GM12878 (cell line): ENCODE measurements at regions not wholly inside any gene's neighbourhood (a gene's known extent, or its start where the extent isn't known, plus 50 kb on each side); places are given as distances from the start of the nearest gene placed in this dataset.

Experiments used
- ATAC-seq: fragments of 200-7000 bp; cut with Tn5 transposase; 3 replicates; pipeline ENCODE4 v1.9.1; 2020; ENCODE audit warnings: mild to moderate bottlenecking, moderate library complexity
- BruUV-seq: library from RNA; stranded (reverse); fragments of 400-500 nt; replicated peaks from 2 replicates; lab custom pipeline; 2021; lab: Mats Ljungman, UMichigan
- CTCF ChIA-PET: fragments of 300-600 bp; sonication (Branson Sonifier 250); formaldehyde crosslinking; extraction: SDS; loops from one replicate; lab custom pipeline; 2021; ENCODE audit warnings: inconsistent platforms; lab: Yijun Ruan, JAX
- POLR2A ChIA-PET: fragments of 350-600 bp; formaldehyde crosslinking; extraction: SDS; loops from one replicate; lab custom pipeline; 2021; ENCODE audit warnings: inconsistent platforms; lab: Charles Lee
- RAD21 ChIA-PET: fragments of 300-600 bp; sonication (Branson Sonifier 250); formaldehyde crosslinking; loops from one replicate; lab custom pipeline; 2023; ENCODE audit warnings: antibody characterized with exemption; ENCODE audit not compliant: unreplicated experiment; lab: Charles Lee
- SMC1A ChIA-PET: fragments of 300-600 bp; sonication (Branson Sonifier 250); formaldehyde crosslinking; loops from one replicate; lab custom pipeline; 2023; ENCODE audit not compliant: unreplicated experiment, uncharacterized antibody; lab: Charles Lee
- DNase-seq: peaks from one replicate; pipeline ENCODE4 v3.0.0-alpha.2; 2011; ENCODE audit warnings: low read depth, low spot score
- FAIRE-seq: peaks from 3 replicates; lab custom pipeline; 2011; peaks lifted over from hg19 to GRCh38; lab: Jason Lieb, UNC
- H2AFZ ChIP-seq: 2 replicates; pipeline ENCODE4 v1.6.0; 2011; ENCODE audit warnings: low read depth, low read length, control low read depth; ENCODE audit not compliant: control insufficient read depth
- H3K27ac ChIP-seq: 2 replicates; pipeline ENCODE4 v1.5.1; 2011; ENCODE audit warnings: control low read depth; ENCODE audit not compliant: control insufficient read depth, insufficient read depth
- H3K27me3 ChIP-seq, 2 experiments: replicated peaks in 1 of 2; 2 replicates each; pipeline versions ENCODE4 v1.6.0 to v1.6.1; 2011; ENCODE audit warnings: low read length in 1 of 2; ENCODE audit not compliant: control insufficient read depth in 2 of 2, insufficient read depth in 2 of 2
- H3K36me3 ChIP-seq, 2 experiments: 2 replicates each; pipeline ENCODE4 v1.5.1; 2011; ENCODE audit warnings: low read length in 1 of 2; ENCODE audit not compliant: control insufficient read depth in 2 of 2, insufficient read depth in 2 of 2
- H3K4me1 ChIP-seq: 2 replicates; pipeline ENCODE4 v1.6.1; 2011; ENCODE audit warnings: mild to moderate bottlenecking, low read length, moderate library complexity, mixed read lengths; ENCODE audit not compliant: control insufficient read depth, insufficient read depth
- H3K4me2 ChIP-seq: 2 replicates; pipeline ENCODE4 v1.6.0; 2011; ENCODE audit warnings: control low read depth; ENCODE audit not compliant: control insufficient read depth, insufficient read depth
- H3K4me3 ChIP-seq: fragments of 200-600 bp; sonication (generic); 2 replicates; pipeline ENCODE4 v1.5.1; 2016
- H3K79me2 ChIP-seq: 2 replicates; pipeline ENCODE4 v1.6.0; 2011; ENCODE audit warnings: low read length; ENCODE audit not compliant: control insufficient read depth, insufficient read depth
- H3K9ac ChIP-seq: 2 replicates; pipeline ENCODE4 v1.8.0; 2011; ENCODE audit warnings: low read length, control low read depth, mixed read lengths; ENCODE audit not compliant: control insufficient read depth, insufficient read depth
- H3K9me3 ChIP-seq: replicated peaks from 3 replicates; pipeline ENCODE4 v1.5.1; 2011; ENCODE audit warnings: mild to moderate bottlenecking, low read length; ENCODE audit not compliant: control insufficient read depth, insufficient read depth
- H4K20me1 ChIP-seq: 2 replicates; pipeline ENCODE4 v1.6.0; 2011; ENCODE audit not compliant: control insufficient read depth, insufficient read depth
- EED ChIP-seq: sonication (generic); IDR thresholded peaks from 2 replicates; pipeline ENCODE4 v1.6.1; 2016; ENCODE audit warnings: antibody characterized with exemption, low read depth
- EP300 ChIP-seq, 2 experiments: fragments of 150-350 bp in 1 of 2; IDR thresholded peaks; 2 replicates each; pipeline ENCODE4 v1.6.1; 2011 to 2012; ENCODE audit warnings: low read depth in 2 of 2, low read length in 2 of 2, borderline replicate concordance in 1 of 2, improper control_type of control experiment in 1 of 2, inconsistent platforms in 1 of 2; ENCODE audit not compliant: control insufficient read depth in 1 of 2
- ESRRA ChIP-seq: IDR thresholded peaks from 2 replicates; pipeline ENCODE4 v1.6.1; 2012; ENCODE audit warnings: mild to moderate bottlenecking, low read length, improper control_type of control experiment
- HSF1 ChIP-seq: fragments of 150-350 bp; IDR thresholded peaks from 2 replicates; pipeline ENCODE4 v1.6.1; 2014; ENCODE audit warnings: mild to moderate bottlenecking, low read depth, low read length
- MTA2 ChIP-seq: fragments of 450-650 bp; IDR thresholded peaks from 2 replicates; pipeline ENCODE4 v1.6.1; 2016; ENCODE audit warnings: low read depth, mild to moderate bottlenecking, moderate library complexity
- SIN3A ChIP-seq: IDR thresholded peaks from 2 replicates; pipeline ENCODE4 v1.6.1; 2012; ENCODE audit warnings: low read depth, low read length, improper control_type of control experiment
- SIX5 ChIP-seq: IDR thresholded peaks from 2 replicates; pipeline ENCODE4 v1.6.1; 2011; ENCODE audit warnings: mild to moderate bottlenecking, low read depth, low read length, moderate library complexity; ENCODE audit not compliant: severe bottlenecking
- SMAD1 ChIP-seq: fragments of 450-650 bp; IDR thresholded peaks from 2 replicates; pipeline ENCODE4 v1.6.1; 2018; ENCODE audit warnings: mild to moderate bottlenecking, low read depth; ENCODE audit not compliant: partially characterized antibody
- WGBS: methylation state at CpG from one replicate; pipeline ENCODE4 v1.1.6; 2016; ENCODE audit warnings: low lambda C conversion rate; ENCODE audit not compliant: insufficient replicate concordance, insufficient coverage; ENCODE audit errors: missing lambda C conversion rate; 5-methylcytosine and 5-hydroxymethylcytosine counted together
- in situ Hi-C: fragments of 300-500 bp; cut with MboI; formaldehyde crosslinking; loops from 9 replicates; pipeline ENCODE4 v1.14.3; 2018; ENCODE audit warnings: mixed read lengths
- intact Hi-C: fragments of 100-400 bp; cut with micrococcal nuclease; formaldehyde crosslinking; loops from one replicate; pipeline ENCODE4 v1.14.2; 2022; ENCODE audit not compliant: unreplicated experiment
- TF ChIP-seq, protein P1 (sequence below): fragments of 450-650 bp; formaldehyde crosslinking; IDR thresholded peaks from 2 replicates; pipeline ENCODE4 v1.4.0; 2022; ENCODE audit warnings: mild to moderate bottlenecking, moderate library complexity
- TF ChIP-seq, protein P2 (sequence below): fragments of 450-650 bp; IDR thresholded peaks from 2 replicates; pipeline ENCODE4 v1.6.1; 2017; ENCODE audit warnings: low read depth, mild to moderate bottlenecking, moderate library complexity

DNA sequence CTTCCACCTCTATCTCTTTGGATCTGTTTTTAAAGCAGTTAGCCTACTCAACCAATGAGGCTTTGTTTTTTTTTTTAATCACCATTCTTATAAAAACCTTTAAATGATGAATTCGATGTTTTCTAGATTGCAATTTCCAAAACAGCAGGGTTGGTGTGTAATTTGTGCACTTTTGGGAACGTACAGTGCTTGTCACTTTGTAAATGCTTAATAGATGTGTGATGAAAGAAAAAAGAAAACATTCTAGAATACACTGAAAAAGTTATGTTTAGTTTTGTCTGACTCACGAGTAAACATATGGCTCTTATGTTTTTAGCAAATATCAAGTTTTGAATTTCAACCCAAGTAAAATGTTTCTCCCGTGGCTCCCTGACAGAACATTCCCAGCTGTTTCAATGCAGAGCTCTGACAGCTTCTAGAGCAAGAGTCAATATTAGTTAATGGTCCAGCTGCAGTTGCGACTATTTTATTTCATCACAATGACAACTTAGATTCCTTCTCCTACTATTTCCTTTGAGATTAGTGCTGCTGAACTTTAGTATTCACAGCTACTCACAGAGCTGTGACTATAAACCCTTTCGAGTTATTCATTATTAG, 362.5 kb upstream of the ADAMTS5 start:
- no peak for DNase-seq
- Histone ChIP-seq H2AFZ (no peak overlapping the region), H3K4me2 (no peak overlapping the region), H3K27ac (no peak overlapping the region), H4K20me1 (no peaks in the 10 kb centered on the region), H3K9ac (no peak overlapping the region), H3K36me3 (no peaks in the 10 kb centered on the region), H3K9me3 (no peaks in the 10 kb centered on the region; the same call in 2 of the 3 replicates), H3K4me1 (no peaks in the 10 kb centered on the region), H3K4me3 (no peak overlapping the region), H3K27me3 (no peaks in the 10 kb centered on the region), H3K79me2 (no peaks in the 10 kb centered on the region)
- no peak for TF ChIP-seq EP300 (IDR thresholded peaks at IDR 0.05; ENCODE audit: borderline replicate concordance in 1 of 2, control insufficient read depth in 1 of 2, low read depth in 2 of 2, low read length in 2 of 2)
- CTCF ChIA-PET, result no interaction called here
- no peak for ATAC-seq
- RAD21 ChIA-PET, result no interaction called here
- POLR2A ChIA-PET, result no interaction called here
- intact Hi-C loops (no loop called here), in situ Hi-C loops (no loop called here)
- SMC1A ChIA-PET, result no interaction called here
- BruUV-seq, result no TSS peak
- no peak for FAIRE-seq
- 0% methylated on average over 6 of the region's 6 CpGs for WGBS

- ChIA-PET POLR2A (no interaction called here), CTCF (no interaction called here)
- TF ChIP-seq MTA2, result no peak
- TF ChIP-seq SMAD1, result no peak
- no peak for TF ChIP-seq SIX5
- TF ChIP-seq, protein P1, sequence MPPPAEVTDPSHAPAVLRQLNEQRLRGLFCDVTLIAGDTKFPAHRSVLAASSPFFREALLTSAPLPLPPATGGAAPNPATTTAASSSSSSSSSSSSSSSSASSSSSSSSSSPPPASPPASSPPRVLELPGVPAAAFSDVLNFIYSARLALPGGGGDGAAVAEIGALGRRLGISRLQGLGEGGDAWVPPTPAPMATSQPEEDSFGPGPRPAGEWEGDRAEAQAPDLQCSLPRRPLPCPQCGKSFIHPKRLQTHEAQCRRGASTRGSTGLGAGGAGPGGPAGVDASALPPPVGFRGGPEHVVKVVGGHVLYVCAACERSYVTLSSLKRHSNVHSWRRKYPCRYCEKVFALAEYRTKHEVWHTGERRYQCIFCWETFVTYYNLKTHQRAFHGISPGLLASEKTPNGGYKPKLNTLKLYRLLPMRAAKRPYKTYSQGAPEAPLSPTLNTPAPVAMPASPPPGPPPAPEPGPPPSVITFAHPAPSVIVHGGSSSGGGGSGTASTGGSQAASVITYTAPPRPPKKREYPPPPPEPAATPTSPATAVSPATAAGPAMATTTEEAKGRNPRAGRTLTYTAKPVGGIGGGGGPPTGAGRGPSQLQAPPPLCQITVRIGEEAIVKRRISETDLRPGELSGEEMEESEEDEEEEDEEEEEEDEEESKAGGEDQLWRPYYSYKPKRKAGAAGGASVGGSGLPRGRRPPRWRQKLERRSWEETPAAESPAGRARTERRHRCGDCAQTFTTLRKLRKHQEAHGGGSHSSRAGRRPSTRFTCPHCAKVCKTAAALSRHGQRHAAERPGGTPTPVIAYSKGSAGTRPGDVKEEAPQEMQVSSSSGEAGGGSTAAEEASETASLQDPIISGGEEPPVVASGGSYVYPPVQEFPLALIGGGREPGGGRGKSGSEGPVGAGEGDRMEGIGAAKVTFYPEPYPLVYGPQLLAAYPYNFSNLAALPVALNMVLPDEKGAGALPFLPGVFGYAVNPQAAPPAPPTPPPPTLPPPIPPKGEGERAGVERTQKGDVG, result no peak
- no peak for TF ChIP-seq ESRRA
- TF ChIP-seq EED, result no peak
- TF ChIP-seq, protein P2, sequence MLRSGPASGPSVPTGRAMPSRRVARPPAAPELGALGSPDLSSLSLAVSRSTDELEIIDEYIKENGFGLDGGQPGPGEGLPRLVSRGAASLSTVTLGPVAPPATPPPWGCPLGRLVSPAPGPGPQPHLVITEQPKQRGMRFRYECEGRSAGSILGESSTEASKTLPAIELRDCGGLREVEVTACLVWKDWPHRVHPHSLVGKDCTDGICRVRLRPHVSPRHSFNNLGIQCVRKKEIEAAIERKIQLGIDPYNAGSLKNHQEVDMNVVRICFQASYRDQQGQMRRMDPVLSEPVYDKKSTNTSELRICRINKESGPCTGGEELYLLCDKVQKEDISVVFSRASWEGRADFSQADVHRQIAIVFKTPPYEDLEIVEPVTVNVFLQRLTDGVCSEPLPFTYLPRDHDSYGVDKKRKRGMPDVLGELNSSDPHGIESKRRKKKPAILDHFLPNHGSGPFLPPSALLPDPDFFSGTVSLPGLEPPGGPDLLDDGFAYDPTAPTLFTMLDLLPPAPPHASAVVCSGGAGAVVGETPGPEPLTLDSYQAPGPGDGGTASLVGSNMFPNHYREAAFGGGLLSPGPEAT, result no peak
- no peak for TF ChIP-seq HSF1
- TF ChIP-seq SIN3A, result no peak
Measured at GRCh38 chr21:27326301-27326700, 359.4 kb upstream of the ADAMTS5 start.

More at GRCh38 chr21:27326301-27326700, 359.4 kb upstream of the ADAMTS5 start:
- H3K4me3 ChIP-seq, result no peak overlapping the region
- H3K9me3 ChIP-seq, result no peaks in the 10 kb centered on the region; the same call in 2 of the 3 replicates
- H3K4me2 ChIP-seq, result no peak overlapping the region
- H4K20me1 ChIP-seq, result no peaks in the 10 kb centered on the region
- H3K9ac ChIP-seq, result no peak overlapping the region
- no peak for FAIRE-seq
- H3K79me2 ChIP-seq, result no peaks in the 10 kb centered on the region
- no peaks in the 10 kb centered on the region for H3K36me3 ChIP-seq
- H3K27ac ChIP-seq, result no peak overlapping the region
- H3K4me1 ChIP-seq, result no peaks in the 10 kb centered on the region
- 6% methylated on average over 4 of the region's 4 CpGs for WGBS
- ChIA-PET SMC1A (no interaction called here), RAD21 (no interaction called here)
- in situ Hi-C loops (no loop called here), intact Hi-C loops (no loop called here)
- no peak for DNase-seq
- ATAC-seq, result no peak
- BruUV-seq, result no TSS peak
- no peaks in the 10 kb centered on the region for H3K27me3 ChIP-seq
- no peak overlapping the region for H2AFZ ChIP-seq
